A673 (cell line): ENCODE measurements at regions not wholly inside any gene's neighbourhood (a gene's known extent, or its start where the extent isn't known, plus 50 kb on each side); places are given as distances from the start of the nearest gene placed in this dataset.

Experiments
- EZH2 ChIP-seq: fragments of 200-600 bp; sonication (generic); IDR thresholded peaks from 2 replicates; pipeline ENCODE4 v1.6.1; 2017; ENCODE audit warnings: borderline replicate concordance, low read depth, mild to moderate bottlenecking, mixed read lengths, antibody characterized with exemption, low read length; ENCODE audit not compliant: poor library complexity, severe bottlenecking
- TF ChIP-seq, protein P1 (sequence below): fragments of 300-800, 200-600 bp; sonication (generic); conservative IDR thresholded peaks from 2 replicates; pipeline ENCODE4 v1.5.1; 2017; ENCODE audit warnings: low read depth, mild to moderate bottlenecking, antibody characterized with exemption, low read length, moderate library complexity, mixed read lengths

DNA sequence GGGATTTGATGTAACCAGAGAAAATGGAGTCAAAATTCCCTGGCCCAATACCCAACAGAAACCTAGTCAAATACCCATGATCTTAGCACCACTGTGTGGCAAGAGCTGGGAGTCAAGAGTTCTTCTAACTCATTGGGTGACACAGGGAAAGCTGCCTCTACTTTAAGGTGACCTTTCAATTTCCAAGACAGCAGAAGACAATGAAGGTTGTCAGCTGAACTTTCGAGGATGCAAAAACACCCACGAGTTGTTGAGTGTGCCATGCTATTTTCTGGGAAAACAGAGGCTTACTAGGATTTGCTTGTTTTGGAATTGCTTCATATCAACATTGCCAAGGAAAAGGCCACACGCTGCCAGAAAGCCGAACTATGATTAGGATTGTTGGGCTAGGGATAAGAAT lies 61.6 kb upstream of the CYRIA start:
- TF ChIP-seq, protein P1, sequence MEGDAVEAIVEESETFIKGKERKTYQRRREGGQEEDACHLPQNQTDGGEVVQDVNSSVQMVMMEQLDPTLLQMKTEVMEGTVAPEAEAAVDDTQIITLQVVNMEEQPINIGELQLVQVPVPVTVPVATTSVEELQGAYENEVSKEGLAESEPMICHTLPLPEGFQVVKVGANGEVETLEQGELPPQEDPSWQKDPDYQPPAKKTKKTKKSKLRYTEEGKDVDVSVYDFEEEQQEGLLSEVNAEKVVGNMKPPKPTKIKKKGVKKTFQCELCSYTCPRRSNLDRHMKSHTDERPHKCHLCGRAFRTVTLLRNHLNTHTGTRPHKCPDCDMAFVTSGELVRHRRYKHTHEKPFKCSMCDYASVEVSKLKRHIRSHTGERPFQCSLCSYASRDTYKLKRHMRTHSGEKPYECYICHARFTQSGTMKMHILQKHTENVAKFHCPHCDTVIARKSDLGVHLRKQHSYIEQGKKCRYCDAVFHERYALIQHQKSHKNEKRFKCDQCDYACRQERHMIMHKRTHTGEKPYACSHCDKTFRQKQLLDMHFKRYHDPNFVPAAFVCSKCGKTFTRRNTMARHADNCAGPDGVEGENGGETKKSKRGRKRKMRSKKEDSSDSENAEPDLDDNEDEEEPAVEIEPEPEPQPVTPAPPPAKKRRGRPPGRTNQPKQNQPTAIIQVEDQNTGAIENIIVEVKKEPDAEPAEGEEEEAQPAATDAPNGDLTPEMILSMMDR = 0 out of 2 replicates have a peak, but pooled peaks have one; percentile 29
- TF ChIP-seq EZH2 = no peak
